ENCODE measurements at regions not wholly inside any gene's neighbourhood (a gene's known extent, or its start where the extent isn't known, plus 50 kb on each side); places are given as distances from the start of the nearest gene placed in this dataset.

GRCh38 chrX:131734621-131735020 lies 190.7 kb downstream of the OR13H1 start:
- no peaks in the 10 kb centered on the region for H3K9me3 ChIP-seq (replicated peaks; ENCODE audit: control insufficient read depth, insufficient read depth, low read length)
- no peak for FAIRE-seq
- no peak for DNase-seq (ENCODE audit: low read depth, low spot score)
- H3K36me3 ChIP-seq (ENCODE audit: control insufficient read depth in 2 of 2, extremely low read depth in 1 of 2, insufficient read depth in 2 of 2, low read length in 2 of 2) = no peaks in the 10 kb centered on the region
- H3K4me2 ChIP-seq (ENCODE audit: insufficient read depth, low read length) = no peak overlapping the region
- TF ChIP-seq MYC (IDR thresholded peaks at IDR 0.05; ENCODE audit: low read depth, low read length) = no peak
- TF ChIP-seq POLR2AphosphoS5 (IDR thresholded peaks at IDR 0.05; ENCODE audit: insufficient read depth, low read depth, low read length) = no peak
- TF ChIP-seq MAX (IDR thresholded peaks at IDR 0.05; ENCODE audit: insufficient read depth, insufficient read length) = no peak
- TF ChIP-seq POLR2A (IDR thresholded peaks at IDR 0.05; ENCODE audit: low read depth, low read length) = no peak
- no peak for TF ChIP-seq CTCF (IDR thresholded peaks at IDR 0.05; ENCODE audit: extremely low read depth in 1 of 2, insufficient read depth in 1 of 2, low read depth in 1 of 2, low read length in 2 of 2)
- no peak for TF ChIP-seq GATA2 (IDR thresholded peaks at IDR 0.05; ENCODE audit: insufficient read depth, insufficient read length, low read depth, low read length)
- TF ChIP-seq EZH2 (IDR thresholded peaks at IDR 0.05; ENCODE audit: borderline replicate concordance, low read depth, low read length, severe bottlenecking) = no peak
- no peak for TF ChIP-seq JUN (IDR thresholded peaks at IDR 0.05; ENCODE audit: borderline replicate concordance, insufficient read depth, insufficient read length, low read depth)
- TF ChIP-seq FOS (IDR thresholded peaks at IDR 0.05; ENCODE audit: borderline replicate concordance, insufficient read depth, low read length) = no peak
- no peak overlapping the region for H3K4me3 ChIP-seq (replicated peaks in 1 of 3; ENCODE audit: insufficient read depth in 1 of 3, low read depth in 1 of 3, low read length in 3 of 3)
- H3K4me1 ChIP-seq (ENCODE audit: control insufficient read depth, extremely low read depth, insufficient read depth, low read length) = no peaks in the 10 kb centered on the region
- intact Hi-C loops (cut with micrococcal nuclease) (no loop called here), dilution Hi-C loops (cut with MboI; ENCODE audit: extremely low pct_ligation_motif_present, low sequenced_read_pairs) (no loop called here)
- H2AFZ ChIP-seq (ENCODE audit: low read depth, low read length) = no peak overlapping the region
- CTCF ChIA-PET = no interaction called here
- no peak overlapping the region for H3K27ac ChIP-seq (ENCODE audit: insufficient read depth, low read depth, low read length)
- POLR2A ChIA-PET = no interaction called here
- no peak overlapping the region for H3K9ac ChIP-seq (replicated peaks; ENCODE audit: extremely low read depth, insufficient read depth, low read length)
- no peaks in the 10 kb centered on the region for H3K79me2 ChIP-seq (ENCODE audit: control insufficient read depth, insufficient read depth, low read length)
- BruUV-seq (replicated peaks) = no TSS peak
- no peaks in the 10 kb centered on the region for H3K27me3 ChIP-seq (ENCODE audit: control insufficient read depth in 2 of 2, insufficient read depth in 2 of 2, low read length in 2 of 2)
- no peaks in the 10 kb centered on the region for H4K20me1 ChIP-seq (replicated peaks; ENCODE audit: control insufficient read depth, extremely low read depth, insufficient read depth, low read length)
- H3K9me1 ChIP-seq (replicated peaks; ENCODE audit: control insufficient read depth, extremely low read depth, insufficient read depth, low read length) = no peaks in the 10 kb centered on the region

Measured in endothelial cell of umbilical vein (primary cell).